ENCODE measurements at regions not wholly inside any gene's neighbourhood (a gene's known extent, or its start where the extent isn't known, plus 50 kb on each side); places are given as distances from the start of the nearest gene placed in this dataset.

DNA sequence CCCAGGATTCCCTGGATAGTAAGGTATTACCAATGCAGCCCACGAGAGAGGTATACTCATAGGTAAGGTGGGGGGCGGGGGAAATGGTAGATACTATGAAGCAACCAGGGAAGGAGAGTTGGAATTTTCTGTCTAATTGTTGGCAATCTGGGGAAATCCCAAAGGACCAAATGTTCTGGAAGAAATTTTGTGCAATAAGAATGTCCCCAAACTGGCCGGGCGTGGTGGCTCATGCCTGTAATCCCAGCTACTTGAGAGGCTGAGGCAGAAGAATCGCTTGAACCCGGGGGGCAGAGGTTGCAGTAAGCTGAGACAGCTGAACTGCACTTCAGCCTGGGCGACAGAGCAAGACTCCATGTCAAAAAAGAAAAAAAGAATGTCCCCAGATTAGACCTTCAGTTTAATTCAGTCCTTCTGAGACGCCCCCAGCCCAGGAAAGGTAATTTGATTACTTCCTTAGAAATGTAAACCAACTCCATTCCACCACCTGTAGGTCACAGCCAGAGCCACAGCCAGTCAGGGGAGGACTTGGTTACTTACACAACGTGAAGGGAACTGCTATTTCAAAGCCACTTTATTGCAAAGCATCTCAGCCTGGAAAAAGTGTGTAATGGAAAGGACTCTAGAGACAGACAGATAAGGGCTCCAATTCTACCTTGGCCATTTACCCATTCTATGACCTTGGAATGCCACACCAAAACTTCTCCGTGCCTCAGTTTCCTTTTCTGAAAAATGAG, 50.0 kb upstream of the KLF4 start:
- TF ChIP-seq POLR2A (IDR thresholded peaks at IDR 0.05; ENCODE audit: low read length) (no peak), GATA1 (IDR thresholded peaks at IDR 0.05; ENCODE audit: low read depth, low read length) (no peak)

All from erythroblast (primary cell).